ENCODE measurements at regions not wholly inside any gene's neighbourhood (a gene's known extent, or its start where the extent isn't known, plus 50 kb on each side); places are given as distances from the start of the nearest gene placed in this dataset.

GRCh38 chr1:90204023-90204590, 209.2 kb downstream of the ZNF326 start:
- no peak for DNase-seq (ENCODE audit: low read depth in 2 of 2)

- peak; percentile 11 to 63 for DNase-seq (ENCODE audit: low read depth in 2 of 2)
These were observed 206.8 kb downstream of the ZNF326 start for GRCh38 chr1:90201467-90202358.

GRCh38 chr1:90200646-90201205, 205.8 kb downstream of the ZNF326 start:
- DNase-seq (ENCODE audit: low read depth in 2 of 2) = no peak

GRCh38 chr1:90198616-90199332, 203.9 kb downstream of the ZNF326 start:
- DNase-seq (ENCODE audit: low read depth in 2 of 2) = no peak

GRCh38 chr1:90193116-90193515, 198.2 kb downstream of the ZNF326 start:
- DNase-seq (ENCODE audit: low read depth in 2 of 2) = no peak

- DNase-seq (ENCODE audit: low read depth in 2 of 2) = no peak
These were observed 197.5 kb downstream of the ZNF326 start for GRCh38 chr1:90192408-90192807.

- no peak for DNase-seq (ENCODE audit: low read depth in 2 of 2)
These were observed 195.6 kb downstream of the ZNF326 start for GRCh38 chr1:90190523-90190922.

GRCh38 chr1:90189889-90190288, 195.0 kb downstream of the ZNF326 start:
- DNase-seq (ENCODE audit: low read depth in 2 of 2) = no peak

- DNase-seq (ENCODE audit: low read depth in 2 of 2) = no peak
These were observed 192.3 kb downstream of the ZNF326 start for GRCh38 chr1:90187323-90187585.

- DNase-seq (ENCODE audit: low read depth in 2 of 2) = no peak
These were observed 191.8 kb downstream of the ZNF326 start for GRCh38 chr1:90186506-90187322.

- DNase-seq (ENCODE audit: low read depth in 2 of 2) = no peak
These were observed 181.6 kb downstream of the ZNF326 start for GRCh38 chr1:90176530-90176929.

GRCh38 chr1:90175490-90176167, 180.7 kb downstream of the ZNF326 start:
- peak in 1 of 2 donors; percentile 60 for DNase-seq (ENCODE audit: low read depth in 2 of 2)

- no peak for DNase-seq (ENCODE audit: low read depth in 2 of 2)
These were observed 179.3 kb downstream of the ZNF326 start for GRCh38 chr1:90174246-90174645.

- no peak for DNase-seq (ENCODE audit: low read depth in 2 of 2)
These were observed 167.3 kb downstream of the ZNF326 start for GRCh38 chr1:90162216-90162615.

GRCh38 chr1:90161625-90162024, 166.7 kb downstream of the ZNF326 start:
- no peak for DNase-seq (ENCODE audit: low read depth in 2 of 2)

GRCh38 chr1:90155721-90156487, 161.0 kb downstream of the ZNF326 start:
- no peak for DNase-seq (ENCODE audit: low read depth in 2 of 2)

GRCh38 chr1:90154711-90155110, 159.8 kb downstream of the ZNF326 start:
- DNase-seq (ENCODE audit: low read depth in 2 of 2) = no peak

- DNase-seq (ENCODE audit: low read depth in 2 of 2) = no peak
These were observed 154.2 kb downstream of the ZNF326 start for GRCh38 chr1:90149101-90149500.

- no peak for DNase-seq (ENCODE audit: low read depth in 2 of 2)
These were observed 152.2 kb downstream of the ZNF326 start for GRCh38 chr1:90147093-90147492.

- no peak for DNase-seq (ENCODE audit: low read depth in 2 of 2)
These were observed 149.9 kb downstream of the ZNF326 start for GRCh38 chr1:90144820-90145219.
